ENCODE measurements at regions not wholly inside any gene's neighbourhood (a gene's known extent, or its start where the extent isn't known, plus 50 kb on each side); places are given as distances from the start of the nearest gene placed in this dataset.

GRCh38 chr2:235396071-235396846 is 97.6 kb upstream of the AGAP1 start:
- no peak overlapping the region for H3K27ac Mint-ChIP-seq (ENCODE audit: unreplicated experiment)
- no peak overlapping the region for H3K4me3 Mint-ChIP-seq (ENCODE audit: unreplicated experiment)
- no peak for TF ChIP-seq CTCF (IDR thresholded peaks at IDR 0.05; ENCODE audit: partially characterized antibody, unreplicated experiment)
- no peaks in the 10 kb centered on the region for H3K27me3 Mint-ChIP-seq (ENCODE audit: unreplicated experiment)
- peaks cover 22% of the 10 kb centered on the region for H3K36me3 Mint-ChIP-seq (ENCODE audit: unreplicated experiment)
- peaks cover 4% of the 10 kb centered on the region for H3K4me1 Mint-ChIP-seq (ENCODE audit: low read depth, unreplicated experiment)
- H3K9me3 Mint-ChIP-seq (ENCODE audit: unreplicated experiment): peaks cover 8% of the 10 kb centered on the region
- DNase-seq: no peak

GRCh38 chr2:235398321-235398720 is 95.5 kb upstream of the AGAP1 start:
- Mint-ChIP-seq H3K27ac (ENCODE audit: unreplicated experiment) (no peak overlapping the region), H3K27me3 (ENCODE audit: unreplicated experiment) (no peaks in the 10 kb centered on the region), H3K4me3 (ENCODE audit: unreplicated experiment) (no peak overlapping the region), H3K36me3 (ENCODE audit: unreplicated experiment) (peaks cover 23% of the 10 kb centered on the region), H3K9me3 (ENCODE audit: unreplicated experiment) (peaks cover 8% of the 10 kb centered on the region), H3K4me1 (ENCODE audit: low read depth, unreplicated experiment) (no peaks in the 10 kb centered on the region)
- no peak for DNase-seq
- no peak for TF ChIP-seq CTCF (IDR thresholded peaks at IDR 0.05; ENCODE audit: partially characterized antibody, unreplicated experiment)

- Mint-ChIP-seq H3K9me3 (ENCODE audit: unreplicated experiment) (peaks cover 8% of the 10 kb centered on the region), H3K27me3 (ENCODE audit: unreplicated experiment) (no peaks in the 10 kb centered on the region), H3K27ac (ENCODE audit: unreplicated experiment) (no peak overlapping the region), H3K36me3 (ENCODE audit: unreplicated experiment) (peaks cover 18% of the 10 kb centered on the region), H3K4me3 (ENCODE audit: unreplicated experiment) (no peak overlapping the region), H3K4me1 (ENCODE audit: low read depth, unreplicated experiment) (no peaks in the 10 kb centered on the region)
- no peak for DNase-seq
- no peak for TF ChIP-seq CTCF (IDR thresholded peaks at IDR 0.05; ENCODE audit: partially characterized antibody, unreplicated experiment)
These were observed 93.9 kb upstream of the AGAP1 start for GRCh38 chr2:235399895-235400294.

GRCh38 chr2:235402422-235402821 is 91.4 kb upstream of the AGAP1 start:
- Mint-ChIP-seq H3K4me1 (ENCODE audit: low read depth, unreplicated experiment) (no peaks in the 10 kb centered on the region), H3K27me3 (ENCODE audit: unreplicated experiment) (no peaks in the 10 kb centered on the region), H3K36me3 (ENCODE audit: unreplicated experiment) (peaks cover 18% of the 10 kb centered on the region), H3K4me3 (ENCODE audit: unreplicated experiment) (no peak overlapping the region), H3K27ac (ENCODE audit: unreplicated experiment) (no peak overlapping the region), H3K9me3 (ENCODE audit: unreplicated experiment) (peaks cover 7% of the 10 kb centered on the region)
- no peak for TF ChIP-seq CTCF (IDR thresholded peaks at IDR 0.05; ENCODE audit: partially characterized antibody, unreplicated experiment)
- no peak for DNase-seq

GRCh38 chr2:235405612-235406361 is 88.1 kb upstream of the AGAP1 start:
- Mint-ChIP-seq H3K27ac (ENCODE audit: unreplicated experiment) (no peak overlapping the region), H3K36me3 (ENCODE audit: unreplicated experiment) (peaks cover 5% of the 10 kb centered on the region), H3K4me3 (ENCODE audit: unreplicated experiment) (no peak overlapping the region), H3K4me1 (ENCODE audit: low read depth, unreplicated experiment) (no peaks in the 10 kb centered on the region), H3K9me3 (ENCODE audit: unreplicated experiment) (peaks cover 3% of the 10 kb centered on the region), H3K27me3 (ENCODE audit: unreplicated experiment) (no peaks in the 10 kb centered on the region)
- DNase-seq: no peak
- TF ChIP-seq CTCF (IDR thresholded peaks at IDR 0.05; ENCODE audit: partially characterized antibody, unreplicated experiment): no peak
